ENCODE measurements at regions not wholly inside any gene's neighbourhood (a gene's known extent, or its start where the extent isn't known, plus 50 kb on each side); places are given as distances from the start of the nearest gene placed in this dataset.
A peak's percentile ranks its signal among the peaks of the same experiment; 100 is the strongest.

GRCh38 chr9:83132768-83133167 lies 69.8 kb upstream of the RASEF start:
- FAIRE-seq: no peak
- Mint-ChIP-seq H3K4me3 (ENCODE audit: unreplicated experiment) (no peak overlapping the region), H3K9me3 (ENCODE audit: unreplicated experiment) (no peaks in the 10 kb centered on the region), H3K27me3 (ENCODE audit: low read depth, unreplicated experiment) (no peaks in the 10 kb centered on the region), H3K4me1 (ENCODE audit: low read depth, unreplicated experiment) (peaks cover 11% of the 10 kb centered on the region), H3K27ac (ENCODE audit: unreplicated experiment) (no peak overlapping the region), H3K36me3 (ENCODE audit: low read depth, unreplicated experiment) (no peaks in the 10 kb centered on the region)
- no peaks in the 10 kb centered on the region for H3K27me3 ChIP-seq (ENCODE audit: insufficient read depth, low read length)
- no peaks in the 10 kb centered on the region for H4K20me1 ChIP-seq (ENCODE audit: insufficient read depth, low read length)
- no peak overlapping the region for H3K9ac ChIP-seq (ENCODE audit: low read length)
- no peaks in the 10 kb centered on the region for H3K4me1 ChIP-seq (ENCODE audit: insufficient read depth, low read length)
- no peak overlapping the region for H3K27ac ChIP-seq (ENCODE audit: low read depth, low read length)
- no peaks in the 10 kb centered on the region for H3K9me3 ChIP-seq (ENCODE audit: insufficient read depth, low read depth, low read length)
- no peaks in the 10 kb centered on the region for H3K36me3 ChIP-seq (ENCODE audit: insufficient read depth, low read length)
- no peak overlapping the region for H3K4me3 ChIP-seq (ENCODE audit: insufficient read depth, low read depth, low read length)
- H3K4me2 ChIP-seq (ENCODE audit: low read length): no peak overlapping the region
- H3K79me2 ChIP-seq (ENCODE audit: insufficient read depth, low read length): no peaks in the 10 kb centered on the region
- TF ChIP-seq EZH2 (IDR thresholded peaks at IDR 0.05; ENCODE audit: insufficient read depth, low read length) (no peak), CTCF (IDR thresholded peaks at IDR 0.05; ENCODE audit: insufficient read depth, low read depth, low read length) (no peak)
- no peak overlapping the region for H2AFZ ChIP-seq (ENCODE audit: low read depth, low read length)
- DNase-seq (ENCODE audit: low read depth): no peak

DNA sequence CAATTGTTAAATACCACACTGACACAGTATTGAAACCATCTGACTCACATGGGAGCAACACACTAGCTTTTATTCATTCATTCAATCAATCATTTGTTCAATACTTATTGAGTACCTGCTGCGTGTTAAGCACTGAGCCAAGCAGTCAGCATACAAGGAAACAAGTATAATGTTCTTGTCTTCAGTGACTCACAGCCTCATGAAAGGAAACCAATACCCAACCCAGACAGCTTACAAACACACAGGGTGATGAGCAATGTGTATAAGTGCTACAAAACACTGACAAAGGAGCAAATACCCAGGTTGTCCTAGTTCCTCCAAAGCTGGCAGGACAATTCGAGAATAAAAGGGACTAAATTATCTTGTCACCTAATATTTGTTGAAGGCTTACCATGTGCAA lies 67.6 kb upstream of the RASEF start:
- Histone ChIP-seq H3K9me3 (ENCODE audit: insufficient read depth, low read depth, low read length) (no peaks in the 10 kb centered on the region), H3K36me3 (ENCODE audit: insufficient read depth, low read length) (no peaks in the 10 kb centered on the region), H3K9ac (ENCODE audit: low read length) (no peak overlapping the region), H3K27me3 (ENCODE audit: insufficient read depth, low read length) (no peaks in the 10 kb centered on the region), H4K20me1 (ENCODE audit: insufficient read depth, low read length) (no peaks in the 10 kb centered on the region), H2AFZ (ENCODE audit: low read depth, low read length) (no peak overlapping the region), H3K27ac (ENCODE audit: low read depth, low read length) (no peak overlapping the region), H3K4me3 (ENCODE audit: insufficient read depth, low read depth, low read length) (no peak overlapping the region), H3K4me2 (ENCODE audit: low read length) (no peak overlapping the region), H3K4me1 (ENCODE audit: insufficient read depth, low read length) (no peaks in the 10 kb centered on the region), H3K79me2 (ENCODE audit: insufficient read depth, low read length) (no peaks in the 10 kb centered on the region)
- TF ChIP-seq CTCF (IDR thresholded peaks at IDR 0.05; ENCODE audit: insufficient read depth, low read depth, low read length) (no peak), EZH2 (IDR thresholded peaks at IDR 0.05; ENCODE audit: insufficient read depth, low read length) (no peak)
- no peaks in the 10 kb centered on the region for H3K9me3 Mint-ChIP-seq (ENCODE audit: unreplicated experiment)
- no peak overlapping the region for H3K27ac Mint-ChIP-seq (ENCODE audit: unreplicated experiment)
- no peaks in the 10 kb centered on the region for H3K27me3 Mint-ChIP-seq (ENCODE audit: low read depth, unreplicated experiment)
- peaks cover 11% of the 10 kb centered on the region for H3K4me1 Mint-ChIP-seq (ENCODE audit: low read depth, unreplicated experiment)
- DNase-seq (ENCODE audit: low read depth) (peak; percentile 66), FAIRE-seq (no peak)
- no peak overlapping the region for H3K4me3 Mint-ChIP-seq (ENCODE audit: unreplicated experiment)
- H3K36me3 Mint-ChIP-seq (ENCODE audit: low read depth, unreplicated experiment): no peaks in the 10 kb centered on the region

DNA sequence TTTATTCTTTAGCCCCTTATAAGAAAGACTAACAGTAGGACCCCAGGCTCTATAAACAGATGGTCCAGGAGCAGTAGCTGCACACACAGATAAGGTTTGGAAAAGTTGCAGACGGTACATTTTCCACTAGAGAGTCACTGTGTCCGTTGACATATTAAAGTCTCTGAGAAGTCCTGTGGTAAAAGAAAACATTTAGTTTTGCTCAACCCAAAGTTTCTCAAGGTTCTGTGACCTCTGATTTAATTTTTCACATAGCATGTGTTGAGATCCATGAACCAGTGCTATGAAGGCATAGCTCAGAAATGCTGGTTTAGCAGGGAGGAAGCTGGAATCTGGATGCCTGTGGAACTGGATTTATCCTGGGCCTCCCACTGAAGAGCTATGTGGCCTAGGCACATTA lies 62.7 kb upstream of the RASEF start:
- FAIRE-seq (no peak), DNase-seq (ENCODE audit: low read depth) (no peak)
- Mint-ChIP-seq H3K9me3 (ENCODE audit: unreplicated experiment) (peaks cover 1% of the 10 kb centered on the region), H3K27me3 (ENCODE audit: low read depth, unreplicated experiment) (no peaks in the 10 kb centered on the region), H3K36me3 (ENCODE audit: low read depth, unreplicated experiment) (no peaks in the 10 kb centered on the region), H3K27ac (ENCODE audit: unreplicated experiment) (no peak overlapping the region), H3K4me3 (ENCODE audit: unreplicated experiment) (no peak overlapping the region), H3K4me1 (ENCODE audit: low read depth, unreplicated experiment) (peaks cover 7% of the 10 kb centered on the region)
- TF ChIP-seq CTCF (IDR thresholded peaks at IDR 0.05; ENCODE audit: insufficient read depth, low read depth, low read length) (no peak), EZH2 (IDR thresholded peaks at IDR 0.05; ENCODE audit: insufficient read depth, low read length) (no peak)
- no peaks in the 10 kb centered on the region for H4K20me1 ChIP-seq (ENCODE audit: insufficient read depth, low read length)
- H3K79me2 ChIP-seq (ENCODE audit: insufficient read depth, low read length): no peaks in the 10 kb centered on the region
- no peaks in the 10 kb centered on the region for H3K36me3 ChIP-seq (ENCODE audit: insufficient read depth, low read length)
- H3K27me3 ChIP-seq (ENCODE audit: insufficient read depth, low read length): no peaks in the 10 kb centered on the region
- H3K9me3 ChIP-seq (ENCODE audit: insufficient read depth, low read depth, low read length): no peaks in the 10 kb centered on the region
- no peak overlapping the region for H3K4me2 ChIP-seq (ENCODE audit: low read length)
- no peak overlapping the region for H3K4me3 ChIP-seq (ENCODE audit: insufficient read depth, low read depth, low read length)
- H3K9ac ChIP-seq (ENCODE audit: low read length): no peak overlapping the region
- no peak overlapping the region for H3K27ac ChIP-seq (ENCODE audit: low read depth, low read length)
- H3K4me1 ChIP-seq (ENCODE audit: insufficient read depth, low read length): no peaks in the 10 kb centered on the region
- H2AFZ ChIP-seq (ENCODE audit: low read depth, low read length): no peak overlapping the region
